HL-60 (cell line): ENCODE measurements at regions not wholly inside any gene's neighbourhood (a gene's known extent, or its start where the extent isn't known, plus 50 kb on each side); places are given as distances from the start of the nearest gene placed in this dataset.

Experiments
- CTCF ChIP-seq: IDR thresholded peaks from one replicate; pipeline ENCODE4 v1.5.1; 2011; ENCODE audit warnings: low read length, control low read depth, inconsistent platforms; ENCODE audit not compliant: insufficient read depth
- SPI1 ChIP-seq: IDR thresholded peaks from 2 replicates; pipeline ENCODE4 v1.6.1; 2012; ENCODE audit warnings: low read depth, mild to moderate bottlenecking, borderline replicate concordance

DNA sequence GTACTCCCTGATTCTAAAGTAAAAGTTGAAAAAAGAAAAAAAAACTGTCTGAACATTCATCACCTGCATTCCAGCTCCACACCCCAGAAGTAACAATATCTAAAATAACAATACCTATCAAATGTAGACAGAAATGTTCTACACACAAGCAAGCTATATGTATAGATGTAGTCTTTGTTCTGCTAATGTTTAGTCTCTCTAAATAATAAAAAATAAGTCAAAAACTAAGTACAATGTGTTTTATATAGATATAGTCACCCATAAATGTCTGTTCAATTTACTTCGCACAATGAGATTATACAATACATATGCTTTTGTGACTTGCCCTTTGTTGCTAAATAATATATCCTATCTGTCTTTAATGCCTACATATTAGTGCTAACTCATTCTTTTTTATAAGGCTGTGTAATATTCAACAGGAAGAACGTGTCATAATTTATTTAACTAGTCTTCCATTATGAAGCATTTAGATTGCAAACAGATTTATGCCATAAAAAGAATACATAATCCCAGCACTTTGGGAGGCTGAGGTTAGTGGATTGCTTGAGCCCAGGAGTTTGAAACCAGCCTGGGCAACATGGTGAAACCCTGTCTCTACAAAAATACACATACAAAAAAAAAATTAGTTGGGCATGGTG is 216.2 kb upstream of the ZNF217 start:
- no peak for TF ChIP-seq CTCF
- no peak for TF ChIP-seq SPI1
